WERI-Rb-1 (cell line): ENCODE measurements at regions not wholly inside any gene's neighbourhood (a gene's known extent, or its start where the extent isn't known, plus 50 kb on each side); places are given as distances from the start of the nearest gene placed in this dataset.
"Not testable (repeated sequence)": the region's sequence is repeated elsewhere in the genome, so short reads cannot be mapped to it uniquely, and the experiment has no call there.

ENCODE experiments used
- DNase-seq: peaks from one replicate; pipeline ENCODE4 v3.0.0-alpha.2; 2020
- H3K27ac ChIP-seq: fragments of 250-450 bp; sonication (Bioruptor Pico); 2 replicates; pipeline ENCODE4 v1.5.1; 2020; ENCODE audit warnings: mild to moderate bottlenecking, moderate library complexity
- H3K27me3 ChIP-seq: fragments of 250-450 bp; sonication (Bioruptor Pico); 2 replicates; pipeline ENCODE4 v1.5.1; 2021; ENCODE audit warnings: mild to moderate bottlenecking, low read depth, moderate library complexity; ENCODE audit not compliant: insufficient read depth, severe bottlenecking
- H3K36me3 ChIP-seq: fragments of 250-450 bp; sonication (Bioruptor Pico); 2 replicates; pipeline ENCODE4 v1.5.1; 2020; ENCODE audit warnings: mild to moderate bottlenecking, moderate library complexity
- H3K4me3 ChIP-seq: 2 replicates; pipeline ENCODE4 v1.5.1; 2011; ENCODE audit warnings: low read depth, mild to moderate bottlenecking, control low read depth, low read length
- H3K9me3 ChIP-seq: fragments of 250-450 bp; sonication (Bioruptor Pico); 2 replicates; pipeline ENCODE4 v1.5.1; 2021; ENCODE audit warnings: mild to moderate bottlenecking, moderate library complexity; ENCODE audit not compliant: severe bottlenecking
- TF ChIP-seq, protein P1 (sequence below): IDR thresholded peaks from 2 replicates; pipeline ENCODE4 v1.5.1; 2011; ENCODE audit warnings: low read depth, mild to moderate bottlenecking, control low read depth, inconsistent platforms, low read length

DNA sequence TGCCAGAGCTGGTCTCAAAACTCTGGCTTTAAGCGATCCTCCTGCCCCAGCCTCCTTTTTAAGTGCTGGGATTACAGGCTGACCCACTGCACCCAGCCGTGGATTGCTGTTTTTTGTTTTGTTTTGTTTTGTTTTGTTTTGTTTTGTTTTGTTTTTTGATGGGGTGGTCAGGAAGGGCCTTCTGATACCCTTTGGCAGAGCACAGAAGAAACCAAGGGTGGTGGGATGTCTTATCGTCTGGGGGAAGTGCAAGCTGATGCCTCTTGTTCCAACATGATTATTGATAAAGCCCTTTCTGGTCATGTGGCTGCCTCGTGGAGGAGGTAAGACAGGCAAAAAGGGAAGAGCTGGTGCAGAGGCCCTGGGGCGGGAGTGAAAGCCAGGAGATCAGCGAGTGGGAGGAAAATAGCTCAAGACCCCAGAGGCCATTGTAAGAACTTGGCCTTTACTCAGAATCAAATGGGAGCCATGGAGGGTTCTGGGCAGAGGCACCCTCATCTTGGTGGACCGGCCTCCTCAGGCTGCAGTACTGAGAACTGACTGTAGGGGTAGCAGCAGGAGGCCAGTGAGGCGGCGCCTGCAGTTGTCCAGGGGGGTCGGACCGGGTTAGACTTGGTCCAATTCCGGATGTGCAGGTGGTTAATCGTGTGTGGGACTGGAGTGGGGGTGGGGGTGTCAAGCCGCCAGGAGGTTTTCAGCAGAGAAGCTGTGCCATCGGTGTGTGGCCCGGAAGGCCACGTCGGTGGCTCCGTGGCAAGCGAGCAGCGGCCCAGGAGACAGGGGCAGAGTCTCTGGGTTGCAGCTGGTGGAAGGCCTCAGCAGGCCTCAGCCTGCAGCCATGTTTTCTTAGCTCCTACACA is 84.4 kb upstream of the GSE1 start:
- peak overlapping the region; percentile 64 for H3K27ac ChIP-seq
- no peak overlapping the region for H3K4me3 ChIP-seq
- peak; percentile 70 for DNase-seq
- TF ChIP-seq, protein P1, sequence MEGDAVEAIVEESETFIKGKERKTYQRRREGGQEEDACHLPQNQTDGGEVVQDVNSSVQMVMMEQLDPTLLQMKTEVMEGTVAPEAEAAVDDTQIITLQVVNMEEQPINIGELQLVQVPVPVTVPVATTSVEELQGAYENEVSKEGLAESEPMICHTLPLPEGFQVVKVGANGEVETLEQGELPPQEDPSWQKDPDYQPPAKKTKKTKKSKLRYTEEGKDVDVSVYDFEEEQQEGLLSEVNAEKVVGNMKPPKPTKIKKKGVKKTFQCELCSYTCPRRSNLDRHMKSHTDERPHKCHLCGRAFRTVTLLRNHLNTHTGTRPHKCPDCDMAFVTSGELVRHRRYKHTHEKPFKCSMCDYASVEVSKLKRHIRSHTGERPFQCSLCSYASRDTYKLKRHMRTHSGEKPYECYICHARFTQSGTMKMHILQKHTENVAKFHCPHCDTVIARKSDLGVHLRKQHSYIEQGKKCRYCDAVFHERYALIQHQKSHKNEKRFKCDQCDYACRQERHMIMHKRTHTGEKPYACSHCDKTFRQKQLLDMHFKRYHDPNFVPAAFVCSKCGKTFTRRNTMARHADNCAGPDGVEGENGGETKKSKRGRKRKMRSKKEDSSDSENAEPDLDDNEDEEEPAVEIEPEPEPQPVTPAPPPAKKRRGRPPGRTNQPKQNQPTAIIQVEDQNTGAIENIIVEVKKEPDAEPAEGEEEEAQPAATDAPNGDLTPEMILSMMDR, result peak; percentile 55
- no peaks in the 10 kb centered on the region for H3K27me3 ChIP-seq
- H3K36me3 ChIP-seq, result no peaks in the 10 kb centered on the region
- no peaks in the 10 kb centered on the region for H3K9me3 ChIP-seq

- Histone ChIP-seq H3K36me3 (no peaks in the 10 kb centered on the region), H3K27ac (peak overlapping the region; percentile 64), H3K27me3 (no peaks in the 10 kb centered on the region), H3K9me3 (no peaks in the 10 kb centered on the region), H3K4me3 (no peak overlapping the region)
- TF ChIP-seq, protein P1, result peak; percentile 24; the same call in 1 of the 2 replicates
- DNase-seq, result no peak
Observed at GRCh38 chr16:85529489-85530369, 83.4 kb upstream of the GSE1 start.

GRCh38 chr16:85530370-85530739 is 82.8 kb upstream of the GSE1 start:
- no peak for DNase-seq
- peak overlapping the region; percentile 64; the same call in 1 of the 2 replicates for H3K27ac ChIP-seq
- H3K36me3 ChIP-seq, result no peaks in the 10 kb centered on the region
- no peak overlapping the region for H3K4me3 ChIP-seq
- H3K27me3 ChIP-seq, result no peaks in the 10 kb centered on the region
- TF ChIP-seq, protein P1, result no peak
- no peaks in the 10 kb centered on the region for H3K9me3 ChIP-seq

DNA sequence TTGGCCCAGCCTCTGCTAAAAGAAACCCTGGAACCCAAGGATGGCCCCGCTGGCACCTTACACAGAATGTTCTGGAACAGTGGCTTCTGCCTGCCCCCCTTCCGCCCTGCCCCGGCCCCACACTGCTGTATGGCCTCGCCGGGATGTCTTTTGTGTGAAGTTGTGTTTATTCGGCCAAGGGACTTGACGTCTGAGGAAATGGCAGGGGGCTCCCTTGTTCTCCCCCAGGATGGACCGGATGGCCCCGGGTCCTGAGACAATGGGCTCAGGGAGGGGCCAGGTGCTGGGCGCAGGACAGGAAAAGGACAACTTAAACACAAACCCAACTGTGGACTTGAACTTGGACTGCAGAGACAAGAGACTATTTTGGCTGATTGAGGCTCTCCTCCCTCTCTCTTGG is 81.6 kb upstream of the GSE1 start:
- TF ChIP-seq, protein P1, result no peak
- no peak for DNase-seq
- H3K27ac ChIP-seq, result no peak overlapping the region
- no peaks in the 10 kb centered on the region for H3K36me3 ChIP-seq
- H3K4me3 ChIP-seq, result no peak overlapping the region
- no peaks in the 10 kb centered on the region for H3K9me3 ChIP-seq
- H3K27me3 ChIP-seq, result no peaks in the 10 kb centered on the region

DNA sequence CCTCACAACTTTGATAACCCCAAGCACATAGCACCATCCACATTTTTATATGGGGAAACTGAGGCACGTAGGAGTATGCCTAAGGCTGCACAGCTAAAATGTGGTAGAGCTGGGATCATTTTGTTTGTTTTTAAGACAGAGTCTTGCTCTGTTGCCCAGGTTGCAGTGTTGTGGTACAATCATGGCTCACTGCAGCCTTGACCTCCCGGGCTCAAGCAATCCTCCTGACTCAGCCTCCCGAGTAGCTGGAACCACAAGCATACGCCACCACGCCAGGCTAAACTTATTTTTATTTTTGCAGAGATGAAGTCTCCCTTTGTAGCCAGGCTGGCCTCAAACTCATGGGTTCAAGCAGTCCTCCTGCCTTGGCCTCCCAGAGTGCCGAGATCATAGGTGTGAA is 81.0 kb upstream of the GSE1 start:
- Histone ChIP-seq H3K27ac (no peak overlapping the region), H3K36me3 (no peaks in the 10 kb centered on the region), H3K27me3 (no peaks in the 10 kb centered on the region), H3K9me3 (no peaks in the 10 kb centered on the region), H3K4me3 (no peak overlapping the region)
- TF ChIP-seq, protein P1, result no peak
- DNase-seq, result no peak

- DNase-seq, H3K27me3 ChIP-seq, H3K27ac ChIP-seq, H3K36me3 ChIP-seq, H3K4me3 ChIP-seq, H3K9me3 ChIP-seq: not testable (repeated sequence)
Observed at GRCh38 chr16:85533593-85533992, 79.5 kb upstream of the GSE1 start.
